MM.1S (cell line): ENCODE measurements at regions not wholly inside any gene's neighbourhood (a gene's known extent, or its start where the extent isn't known, plus 50 kb on each side); places are given as distances from the start of the nearest gene placed in this dataset.

Source experiments
- EZH2 ChIP-seq: fragments of 300-600 bp; sonication (generic); optimal IDR thresholded peaks from 2 replicates; pipeline ENCODE3; 2017; ENCODE audit warnings: low read depth, mild to moderate bottlenecking, antibody characterized with exemption, low read length, mixed read lengths
- EZH2phosphoT487 ChIP-seq: fragments of 300-600 bp; sonication (generic); IDR thresholded peaks from 2 replicates; pipeline ENCODE4 v1.6.1; 2018; ENCODE audit warnings: antibody characterized with exemption, low read length
- TF ChIP-seq, protein P1 (sequence below): fragments of 300-600 bp; sonication (generic); IDR thresholded peaks from 2 replicates; pipeline ENCODE4 v1.5.1; 2016; ENCODE audit warnings: antibody characterized with exemption, low read length, mixed read lengths

DNA sequence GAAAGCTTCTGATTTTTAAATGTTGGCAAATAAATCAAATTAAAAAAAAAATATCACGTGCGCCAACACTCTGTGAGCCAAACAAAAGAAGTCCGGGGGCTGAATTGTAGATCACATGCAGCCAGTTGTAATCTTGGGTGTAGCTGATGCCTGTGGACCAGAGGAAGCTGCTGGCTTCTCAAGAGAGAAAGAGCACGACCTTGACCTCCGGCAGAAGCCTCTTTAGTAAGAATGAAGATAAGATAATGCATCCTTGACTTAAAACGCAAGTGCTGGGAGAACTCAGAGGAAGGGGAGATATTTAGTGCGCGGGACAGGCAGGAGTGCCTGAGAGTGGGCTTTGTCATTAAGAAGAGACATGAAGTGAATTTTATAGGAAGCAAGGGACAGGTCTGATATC lies 162.8 kb upstream of the TBX3 start:
- TF ChIP-seq, protein P1, sequence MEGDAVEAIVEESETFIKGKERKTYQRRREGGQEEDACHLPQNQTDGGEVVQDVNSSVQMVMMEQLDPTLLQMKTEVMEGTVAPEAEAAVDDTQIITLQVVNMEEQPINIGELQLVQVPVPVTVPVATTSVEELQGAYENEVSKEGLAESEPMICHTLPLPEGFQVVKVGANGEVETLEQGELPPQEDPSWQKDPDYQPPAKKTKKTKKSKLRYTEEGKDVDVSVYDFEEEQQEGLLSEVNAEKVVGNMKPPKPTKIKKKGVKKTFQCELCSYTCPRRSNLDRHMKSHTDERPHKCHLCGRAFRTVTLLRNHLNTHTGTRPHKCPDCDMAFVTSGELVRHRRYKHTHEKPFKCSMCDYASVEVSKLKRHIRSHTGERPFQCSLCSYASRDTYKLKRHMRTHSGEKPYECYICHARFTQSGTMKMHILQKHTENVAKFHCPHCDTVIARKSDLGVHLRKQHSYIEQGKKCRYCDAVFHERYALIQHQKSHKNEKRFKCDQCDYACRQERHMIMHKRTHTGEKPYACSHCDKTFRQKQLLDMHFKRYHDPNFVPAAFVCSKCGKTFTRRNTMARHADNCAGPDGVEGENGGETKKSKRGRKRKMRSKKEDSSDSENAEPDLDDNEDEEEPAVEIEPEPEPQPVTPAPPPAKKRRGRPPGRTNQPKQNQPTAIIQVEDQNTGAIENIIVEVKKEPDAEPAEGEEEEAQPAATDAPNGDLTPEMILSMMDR = no peak
- TF ChIP-seq EZH2phosphoT487 = no peak
- no peak for TF ChIP-seq EZH2
